Adipocyte (in vitro differentiated cells): ENCODE measurements at regions not wholly inside any gene's neighbourhood (a gene's known extent, or its start where the extent isn't known, plus 50 kb on each side); places are given as distances from the start of the nearest gene placed in this dataset.

Experiments
- DNase-seq: peaks from one replicate; pipeline ENCODE4 v3.0.0-alpha.2; 2015; ENCODE audit warnings: low read depth
- H3K27me3 ChIP-seq: replicated peaks from 2 replicates; pipeline ENCODE4 v1.7.0; 2013; ENCODE audit warnings: mild to moderate bottlenecking, low read length, moderate library complexity; ENCODE audit not compliant: control insufficient read depth, insufficient read depth
- H3K36me3 ChIP-seq: 2 replicates; pipeline ENCODE4 v1.7.0; 2013; ENCODE audit warnings: low read length, mild to moderate bottlenecking, moderate library complexity; ENCODE audit not compliant: control insufficient read depth, insufficient read depth, severe bottlenecking
- H3K4me1 ChIP-seq: 2 replicates; pipeline ENCODE4 v1.7.0; 2013; ENCODE audit warnings: mild to moderate bottlenecking, low read length, moderate library complexity; ENCODE audit not compliant: control insufficient read depth, insufficient read depth
- H3K4me3 ChIP-seq: 2 replicates; pipeline ENCODE4 v1.7.0; 2013; ENCODE audit warnings: mild to moderate bottlenecking, low read length, moderate library complexity
- H3K9ac ChIP-seq: 2 replicates; pipeline ENCODE4 v1.7.0; 2013; ENCODE audit warnings: mild to moderate bottlenecking, low read length, moderate library complexity
- H3K9me3 ChIP-seq: 2 replicates; pipeline ENCODE4 v1.7.0; 2013; ENCODE audit warnings: mild to moderate bottlenecking, low read length, moderate library complexity; ENCODE audit not compliant: control insufficient read depth

- Histone ChIP-seq H3K4me3 (no peak overlapping the region), H3K27me3 (no peaks in the 10 kb centered on the region), H3K36me3 (no peaks in the 10 kb centered on the region), H3K9me3 (no peaks in the 10 kb centered on the region), H3K9ac (no peak overlapping the region), H3K4me1 (no peaks in the 10 kb centered on the region)
- DNase-seq, result no peak
Observed at GRCh38 chr13:80284290-80284689, 56.6 kb downstream of the SPRY2 start.

- Histone ChIP-seq H3K4me1 (peaks cover 3% of the 10 kb centered on the region), H3K4me3 (no peak overlapping the region), H3K27me3 (no peaks in the 10 kb centered on the region), H3K9ac (no peak overlapping the region), H3K36me3 (no peaks in the 10 kb centered on the region), H3K9me3 (no peaks in the 10 kb centered on the region)
- no peak for DNase-seq
Observed at GRCh38 chr13:80278706-80279105, 62.2 kb downstream of the SPRY2 start.

- Histone ChIP-seq H3K36me3 (no peaks in the 10 kb centered on the region), H3K4me1 (peaks cover 3% of the 10 kb centered on the region), H3K4me3 (no peak overlapping the region), H3K9me3 (peaks cover 3% of the 10 kb centered on the region), H3K9ac (no peak overlapping the region), H3K27me3 (no peaks in the 10 kb centered on the region)
- DNase-seq, result peak; percentile 43
Observed at GRCh38 chr13:80276371-80277289, 64.3 kb downstream of the SPRY2 start.

- Histone ChIP-seq H3K9me3 (peaks cover 9% of the 10 kb centered on the region), H3K27me3 (no peaks in the 10 kb centered on the region), H3K9ac (no peak overlapping the region), H3K36me3 (no peaks in the 10 kb centered on the region), H3K4me1 (peaks cover 3% of the 10 kb centered on the region), H3K4me3 (no peak overlapping the region)
- peak; percentile 2 for DNase-seq
Observed at GRCh38 chr13:80274643-80275042, 66.3 kb downstream of the SPRY2 start.

- H3K27me3 ChIP-seq, result no peaks in the 10 kb centered on the region
- no peaks in the 10 kb centered on the region for H3K36me3 ChIP-seq
- no peak overlapping the region for H3K4me3 ChIP-seq
- peaks cover 3% of the 10 kb centered on the region for H3K4me1 ChIP-seq
- DNase-seq, result no peak
- no peak overlapping the region for H3K9ac ChIP-seq
- H3K9me3 ChIP-seq, result peaks cover 9% of the 10 kb centered on the region
Observed at GRCh38 chr13:80273718-80274117, 67.2 kb downstream of the SPRY2 start.

- peak; percentile 5 for DNase-seq
- no peaks in the 10 kb centered on the region for H3K36me3 ChIP-seq
- H3K9me3 ChIP-seq, result peaks cover 9% of the 10 kb centered on the region
- no peaks in the 10 kb centered on the region for H3K27me3 ChIP-seq
- no peak overlapping the region for H3K9ac ChIP-seq
- H3K4me3 ChIP-seq, result no peak overlapping the region
- no peaks in the 10 kb centered on the region for H3K4me1 ChIP-seq
Observed at GRCh38 chr13:80265348-80265747, 75.6 kb downstream of the SPRY2 start.

- no peak for DNase-seq
- Histone ChIP-seq H3K4me1 (no peaks in the 10 kb centered on the region), H3K36me3 (no peaks in the 10 kb centered on the region), H3K9me3 (peaks cover 9% of the 10 kb centered on the region), H3K27me3 (no peaks in the 10 kb centered on the region), H3K9ac (no peak overlapping the region), H3K4me3 (no peak overlapping the region)
Observed at GRCh38 chr13:80263745-80264513, 77.0 kb downstream of the SPRY2 start.

- Histone ChIP-seq H3K27me3 (no peaks in the 10 kb centered on the region), H3K4me3 (no peak overlapping the region), H3K4me1 (no peaks in the 10 kb centered on the region), H3K9me3 (peaks cover 9% of the 10 kb centered on the region), H3K36me3 (no peaks in the 10 kb centered on the region), H3K9ac (no peak overlapping the region)
- DNase-seq, result no peak
Observed at GRCh38 chr13:80262051-80262695, 78.8 kb downstream of the SPRY2 start.

GRCh38 chr13:80259159-80259558, 81.8 kb downstream of the SPRY2 start:
- Histone ChIP-seq H3K9ac (no peak overlapping the region), H3K9me3 (peaks cover 6% of the 10 kb centered on the region), H3K4me3 (no peak overlapping the region), H3K4me1 (no peaks in the 10 kb centered on the region), H3K27me3 (no peaks in the 10 kb centered on the region), H3K36me3 (no peaks in the 10 kb centered on the region)
- no peak for DNase-seq

GRCh38 chr13:80256352-80256932, 84.5 kb downstream of the SPRY2 start:
- H3K9ac ChIP-seq, result no peak overlapping the region
- no peaks in the 10 kb centered on the region for H3K36me3 ChIP-seq
- H3K9me3 ChIP-seq, result no peaks in the 10 kb centered on the region
- no peak for DNase-seq
- no peaks in the 10 kb centered on the region for H3K27me3 ChIP-seq
- H3K4me3 ChIP-seq, result no peak overlapping the region
- H3K4me1 ChIP-seq, result no peaks in the 10 kb centered on the region

- Histone ChIP-seq H3K4me3 (no peak overlapping the region), H3K9me3 (no peaks in the 10 kb centered on the region), H3K36me3 (no peaks in the 10 kb centered on the region), H3K9ac (no peak overlapping the region), H3K27me3 (no peaks in the 10 kb centered on the region), H3K4me1 (no peaks in the 10 kb centered on the region)
- no peak for DNase-seq
Observed at GRCh38 chr13:80255946-80256345, 85.0 kb downstream of the SPRY2 start.
